ENCODE measurements at regions not wholly inside any gene's neighbourhood (a gene's known extent, or its start where the extent isn't known, plus 50 kb on each side); places are given as distances from the start of the nearest gene placed in this dataset.

- Mint-ChIP-seq H3K9me3 (peaks cover 0 to 2% (median 0%) of the 10 kb centered on the region in 7 donors), H3K4me3 (no peak overlapping the region), H3K36me3 (no peaks in the 10 kb centered on the region), H3K4me1 (no peaks in the 10 kb centered on the region), H3K27ac (no peak overlapping the region), H3K27me3 (ENCODE audit: low read depth in 3 of 3) (peaks cover 2 to 3% (median 2%) of the 10 kb centered on the region in 3 donors)
- Histone ChIP-seq H3K9ac (ENCODE audit: insufficient read depth, low read length, poor library complexity, severe bottlenecking) (no peak overlapping the region), H3K79me2 (ENCODE audit: insufficient read depth, low read length) (no peaks in the 10 kb centered on the region), H3K27ac (ENCODE audit: low read depth in 1 of 2, low read length in 2 of 2) (no peak overlapping the region), H3K27me3 (ENCODE audit: control insufficient read depth in 2 of 2, insufficient read depth in 2 of 2, low read length in 2 of 2) (no peaks in the 10 kb centered on the region), H3K4me2 (replicated peaks; ENCODE audit: extremely low read depth, low read length, poor library complexity, severe bottlenecking) (no peak overlapping the region), H2AFZ (ENCODE audit: insufficient read depth, low read depth, low read length, poor library complexity, severe bottlenecking) (no peak overlapping the region), H4K20me1 (ENCODE audit: insufficient read depth, low read length) (no peaks in the 10 kb centered on the region), H3K4me3 (replicated peaks in 1 of 3; ENCODE audit: low read depth in 2 of 3, low read length in 3 of 3) (no peak overlapping the region), H3K36me3 (replicated peaks in 1 of 2; ENCODE audit: control insufficient read depth in 1 of 2, insufficient read depth in 2 of 2, low read length in 2 of 2) (no peaks in the 10 kb centered on the region), H3K9me3 (replicated peaks in 1 of 2; ENCODE audit: control insufficient read depth in 1 of 2, insufficient read depth in 1 of 2, low read length in 2 of 2) (no peaks in the 10 kb centered on the region), H3K4me1 (ENCODE audit: control insufficient read depth in 1 of 2, insufficient read depth in 2 of 2, low read length in 2 of 2) (no peaks in the 10 kb centered on the region)
- intact Hi-C loops (cut with micrococcal nuclease), result no loop called here
- 72% methylated on average over 10 of the region's 14 CpGs for WGBS (ENCODE audit: insufficient coverage)
- DNase-seq, result no peak
- no peak for TF ChIP-seq CTCF (IDR thresholded peaks at IDR 0.05)
Observed at GRCh38 chr10:131429942-131430341, 118.4 kb upstream of the TCERG1L start.

- H3K4me1 Mint-ChIP-seq, result no peaks in the 10 kb centered on the region
- H3K4me3 Mint-ChIP-seq, result no peak overlapping the region
- 82% methylated on average over 3 of the region's 16 CpGs for WGBS (ENCODE audit: insufficient coverage)
- no peak overlapping the region for H3K27ac Mint-ChIP-seq
- Histone ChIP-seq H3K36me3 (replicated peaks in 1 of 2; ENCODE audit: control insufficient read depth in 1 of 2, insufficient read depth in 2 of 2, low read length in 2 of 2) (no peaks in the 10 kb centered on the region), H3K4me3 (replicated peaks in 1 of 3; ENCODE audit: low read depth in 2 of 3, low read length in 3 of 3) (no peak overlapping the region), H2AFZ (ENCODE audit: insufficient read depth, low read depth, low read length, poor library complexity, severe bottlenecking) (no peak overlapping the region), H3K9ac (ENCODE audit: insufficient read depth, low read length, poor library complexity, severe bottlenecking) (no peak overlapping the region), H3K27me3 (ENCODE audit: control insufficient read depth in 2 of 2, insufficient read depth in 2 of 2, low read length in 2 of 2) (no peaks in the 10 kb centered on the region), H3K27ac (ENCODE audit: low read depth in 1 of 2, low read length in 2 of 2) (no peak overlapping the region), H3K4me1 (ENCODE audit: control insufficient read depth in 1 of 2, insufficient read depth in 2 of 2, low read length in 2 of 2) (no peaks in the 10 kb centered on the region), H4K20me1 (ENCODE audit: insufficient read depth, low read length) (no peaks in the 10 kb centered on the region), H3K4me2 (replicated peaks; ENCODE audit: extremely low read depth, low read length, poor library complexity, severe bottlenecking) (no peak overlapping the region), H3K9me3 (replicated peaks in 1 of 2; ENCODE audit: control insufficient read depth in 1 of 2, insufficient read depth in 1 of 2, low read length in 2 of 2) (no peaks in the 10 kb centered on the region), H3K79me2 (ENCODE audit: insufficient read depth, low read length) (no peaks in the 10 kb centered on the region)
- peaks cover 0 to 2% (median 0%) of the 10 kb centered on the region in 7 donors for H3K9me3 Mint-ChIP-seq
- DNase-seq, result no peak
- no peaks in the 10 kb centered on the region for H3K36me3 Mint-ChIP-seq
- no peak for TF ChIP-seq CTCF (IDR thresholded peaks at IDR 0.05)
- peaks cover 2 to 3% (median 2%) of the 10 kb centered on the region in 3 donors for H3K27me3 Mint-ChIP-seq (ENCODE audit: low read depth in 3 of 3)
- intact Hi-C loops (cut with micrococcal nuclease), result no loop called here
Observed at GRCh38 chr10:131430716-131431412, 119.3 kb upstream of the TCERG1L start.

Measured in CD14-positive monocyte (primary cell).